K562 (cell line): ENCODE measurements at regions not wholly inside any gene's neighbourhood (a gene's known extent, or its start where the extent isn't known, plus 50 kb on each side); places are given as distances from the start of the nearest gene placed in this dataset.

Experiments
- ATAC-seq: fragments of 200-7000 bp; cut with Tn5 transposase; 3 replicates; pipeline ENCODE4 v1.9.1; 2020; ENCODE audit warnings: moderate library complexity
- BruUV-seq: library from RNA; stranded (reverse); fragments of 400-500 nt; replicated peaks from 2 replicates; lab custom pipeline; 2021; lab: Mats Ljungman, UMichigan
- CTCF ChIA-PET: fragments of 300-600 bp; formaldehyde crosslinking; extraction: SDS; loops from one replicate; lab custom pipeline; 2021; ENCODE audit warnings: low intra/inter-chr PET ratio; lab: Yijun Ruan, JAX
- POLR2A ChIA-PET: fragments of 300-600, 350-650 bp; sonication (Branson Sonifier 250); formaldehyde crosslinking; extraction: SDS; loops from one replicate; lab custom pipeline; 2021; ENCODE audit warnings: antibody characterized with exemption, inconsistent platforms; lab: Yijun Ruan, JAX
- DNase-seq, 4 experiments: peaks; one replicate each; pipeline versions ENCODE4 v3.0.0 to v3.0.0-alpha.2; 2011 to 2018; ENCODE audit warnings: low spot score in 3 of 4, mixed read lengths in 3 of 4; ENCODE audit errors: extremely low read depth in 1 of 4
- FAIRE-seq: peaks from 2 replicates; lab custom pipeline; 2011; peaks lifted over from hg19 to GRCh38; lab: Jason Lieb, UNC
- H2AFZ ChIP-seq: 2 replicates; pipeline ENCODE4 v1.6.0; 2011; ENCODE audit warnings: low read depth, low read length, control low read depth, inconsistent platforms
- H3K27ac ChIP-seq: fragments of 200-600 bp; 3 replicates; pipeline ENCODE4 v1.8.0; 2011; ENCODE audit warnings: low read depth, mild to moderate bottlenecking, control low read depth, inconsistent platforms, low read length, moderate library complexity, mixed read lengths; ENCODE audit errors: extremely low read depth
- H3K27me3 ChIP-seq, 2 experiments: fragments of 300-600 bp in 1 of 2; 2 replicates in 1 of 2; 3 replicates in 1 of 2; pipeline versions ENCODE4 v1.6.0 to v1.8.0; 2011; ENCODE audit warnings: inconsistent platforms in 2 of 2, low read length in 2 of 2, mild to moderate bottlenecking in 1 of 2, mixed read lengths in 1 of 2, moderate library complexity in 1 of 2; ENCODE audit not compliant: control insufficient read depth in 2 of 2, insufficient read depth in 2 of 2
- H3K36me3 ChIP-seq: fragments of 300-600 bp; 3 replicates; pipeline ENCODE4 v1.8.0; 2011; ENCODE audit warnings: mild to moderate bottlenecking, low read length, inconsistent platforms; ENCODE audit not compliant: control insufficient read depth, insufficient read depth
- H3K4me1 ChIP-seq, 2 experiments: fragments of 200-600 bp in 1 of 2; replicated peaks in 1 of 2; 2 replicates in 1 of 2; 3 replicates in 1 of 2; pipeline versions ENCODE4 v1.5.1 to v1.8.0; 2011; ENCODE audit warnings: inconsistent platforms in 2 of 2, low read length in 2 of 2, mild to moderate bottlenecking in 1 of 2, mixed read lengths in 1 of 2, moderate library complexity in 1 of 2; ENCODE audit not compliant: control insufficient read depth in 2 of 2, insufficient read depth in 2 of 2
- H3K4me2 ChIP-seq: 2 replicates; pipeline ENCODE4 v1.6.1; 2011; ENCODE audit warnings: low read length, control low read depth, inconsistent platforms, mixed read lengths; ENCODE audit not compliant: insufficient read depth
- H3K4me3 ChIP-seq: fragments of 200-600 bp; sonication (generic), shearing (Covaris generic); 2 replicates; pipeline ENCODE4 v1.5.1; 2016; ENCODE audit warnings: control low read depth, inconsistent platforms
- H3K79me2 ChIP-seq: fragments of 200-600 bp; 3 replicates; pipeline ENCODE4 v1.8.0; 2011; ENCODE audit warnings: low read length, inconsistent platforms; ENCODE audit not compliant: control insufficient read depth, insufficient read depth
- H3K9ac ChIP-seq, 2 experiments: 2 replicates each; pipeline versions ENCODE4 v1.6.0 to v1.6.1; 2011; ENCODE audit warnings: low read depth in 2 of 2, low read length in 2 of 2, control low read depth in 1 of 2, inconsistent platforms in 1 of 2, mild to moderate bottlenecking in 1 of 2, mixed read lengths in 1 of 2; ENCODE audit not compliant: insufficient read depth in 1 of 2
- H3K9me1 ChIP-seq: one replicate; pipeline ENCODE4 v1.6.0; 2011; ENCODE audit warnings: inconsistent platforms, mild to moderate bottlenecking, low read length, moderate library complexity; ENCODE audit not compliant: control insufficient read depth, insufficient read depth
- H3K9me3 ChIP-seq: replicated peaks from 2 replicates; pipeline ENCODE4 v1.5.1; 2011; ENCODE audit warnings: low read depth, low read length, inconsistent platforms; ENCODE audit not compliant: control insufficient read depth, insufficient read depth
- H4K20me1 ChIP-seq: replicated peaks from 2 replicates; pipeline ENCODE4 v1.6.1; 2011; ENCODE audit warnings: low read length, inconsistent platforms, mixed read lengths; ENCODE audit not compliant: control insufficient read depth, insufficient read depth
- FOXA1 ChIP-seq: fragments of 450-650 bp; IDR thresholded peaks from 2 replicates; pipeline ENCODE4 v1.6.1; 2016; ENCODE audit warnings: mild to moderate bottlenecking, borderline replicate concordance
- PYGO2 ChIP-seq: fragments of 450-650 bp; IDR thresholded peaks from 2 replicates; pipeline ENCODE4 v1.6.1; 2016; ENCODE audit warnings: mild to moderate bottlenecking, missing genetic modification characterization, moderate library complexity, missing compliant biosample characterization
- ZNF41 ChIP-seq: fragments of 250-450 bp; sonication (Bioruptor Pico); conservative IDR thresholded peaks from 2 replicates; pipeline ENCODE4 v1.4.0; 2020; ENCODE audit warnings: mild to moderate bottlenecking
- ZNF655 ChIP-seq: fragments of 250-450 bp; sonication (Bioruptor Pico); IDR thresholded peaks from 2 replicates; pipeline ENCODE4 v1.5.0; 2021
- WGBS: fragments of 100-300 bp; shearing (Covaris generic); methylation state at CpG from one replicate; pipeline ENCODE4 v1.1.6; 2016; ENCODE audit warnings: low coverage, mixed read lengths; ENCODE audit not compliant: insufficient coverage; ENCODE audit errors: missing lambda C conversion rate; 5-methylcytosine and 5-hydroxymethylcytosine counted together
- in situ Hi-C: fragments of 300-500 bp; cut with MboI; formaldehyde crosslinking; loops from 4 replicates; pipeline ENCODE4 v1.15.0; 2018; ENCODE audit warnings: inconsistent platforms, mixed read lengths
- intact Hi-C: fragments of 100-400 bp; cut with micrococcal nuclease; formaldehyde crosslinking; loops from 2 replicates; pipeline ENCODE4 v1.14.2; 2022
- TF ChIP-seq, protein P1 (sequence below): fragments of 450-650 bp; IDR thresholded peaks from 2 replicates; pipeline ENCODE4 v1.6.1; 2018; ENCODE audit warnings: mild to moderate bottlenecking, low read depth; ENCODE audit not compliant: partially characterized antibody
- TF ChIP-seq, protein P2 (sequence below): sonication (generic); formaldehyde crosslinking; IDR thresholded peaks from 2 replicates; pipeline ENCODE4 v1.8.1; 2022; ENCODE audit warnings: missing genetic modification reagents

- no peaks in the 10 kb centered on the region for H3K36me3 ChIP-seq
- no peaks in the 10 kb centered on the region for H3K9me3 ChIP-seq
- 0% methylated on average over 8 of the region's 8 CpGs for WGBS
- peaks cover 10 to 38% of the 10 kb centered on the region in 2 experiments; a peak in 4 of 5 replicates for H3K27me3 ChIP-seq
- POLR2A ChIA-PET, result no interaction called here
- no peak overlapping the region for H3K4me3 ChIP-seq
- no peak overlapping the region for H3K4me2 ChIP-seq
- intact Hi-C loops, result no loop called here
- in situ Hi-C loops, result no loop called here
- no peak overlapping the region for H3K27ac ChIP-seq
- ATAC-seq, result no peak
- no peak for TF ChIP-seq ZNF41 (CRISPR knock-in tag)
- TF ChIP-seq, protein P1, sequence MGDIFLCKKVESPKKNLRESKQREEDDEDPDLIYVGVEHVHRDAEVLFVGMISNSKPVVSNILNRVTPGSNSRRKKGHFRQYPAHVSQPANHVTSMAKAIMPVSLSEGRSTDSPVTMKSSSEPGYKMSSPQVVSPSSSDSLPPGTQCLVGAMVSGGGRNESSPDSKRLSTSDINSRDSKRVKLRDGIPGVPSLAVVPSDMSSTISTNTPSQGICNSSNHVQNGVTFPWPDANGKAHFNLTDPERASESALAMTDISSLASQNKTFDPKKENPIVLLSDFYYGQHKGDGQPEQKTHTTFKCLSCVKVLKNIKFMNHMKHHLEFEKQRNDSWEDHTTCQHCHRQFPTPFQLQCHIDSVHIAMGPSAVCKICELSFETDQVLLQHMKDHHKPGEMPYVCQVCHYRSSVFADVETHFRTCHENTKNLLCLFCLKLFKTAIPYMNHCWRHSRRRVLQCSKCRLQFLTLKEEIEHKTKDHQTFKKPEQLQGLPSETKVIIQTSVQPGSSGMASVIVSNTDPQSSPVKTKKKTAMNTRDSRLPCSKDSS, result no peak
- no peak for TF ChIP-seq ZNF655 (CRISPR knock-in tag)
- TF ChIP-seq, protein P2, sequence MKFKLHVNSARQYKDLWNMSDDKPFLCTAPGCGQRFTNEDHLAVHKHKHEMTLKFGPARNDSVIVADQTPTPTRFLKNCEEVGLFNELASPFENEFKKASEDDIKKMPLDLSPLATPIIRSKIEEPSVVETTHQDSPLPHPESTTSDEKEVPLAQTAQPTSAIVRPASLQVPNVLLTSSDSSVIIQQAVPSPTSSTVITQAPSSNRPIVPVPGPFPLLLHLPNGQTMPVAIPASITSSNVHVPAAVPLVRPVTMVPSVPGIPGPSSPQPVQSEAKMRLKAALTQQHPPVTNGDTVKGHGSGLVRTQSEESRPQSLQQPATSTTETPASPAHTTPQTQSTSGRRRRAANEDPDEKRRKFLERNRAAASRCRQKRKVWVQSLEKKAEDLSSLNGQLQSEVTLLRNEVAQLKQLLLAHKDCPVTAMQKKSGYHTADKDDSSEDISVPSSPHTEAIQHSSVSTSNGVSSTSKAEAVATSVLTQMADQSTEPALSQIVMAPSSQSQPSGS, result no peak
- TF ChIP-seq FOXA1, result no peak
- no peak for TF ChIP-seq PYGO2 (tag)
- H3K9me1 ChIP-seq, result no peaks in the 10 kb centered on the region
- no peak for DNase-seq
- H4K20me1 ChIP-seq, result no peaks in the 10 kb centered on the region
- CTCF ChIA-PET, result no interaction called here
- H3K4me1 ChIP-seq, result no peaks in the 10 kb centered on the region
- no peak for FAIRE-seq
- no peak overlapping the region for H2AFZ ChIP-seq
- no TSS peak for BruUV-seq
- no peak overlapping the region for H3K9ac ChIP-seq
- H3K79me2 ChIP-seq, result no peaks in the 10 kb centered on the region
Observed at GRCh38 chr10:31100662-31101061, 69.0 kb upstream of the ZNF438 start.
